ENCODE measurements at regions not wholly inside any gene's neighbourhood (a gene's known extent, or its start where the extent isn't known, plus 50 kb on each side); places are given as distances from the start of the nearest gene placed in this dataset.

- Mint-ChIP-seq H3K9me3 (ENCODE audit: unreplicated experiment) (no peaks in the 10 kb centered on the region), H3K27me3 (ENCODE audit: unreplicated experiment) (no peaks in the 10 kb centered on the region), H3K36me3 (ENCODE audit: unreplicated experiment) (no peaks in the 10 kb centered on the region), H3K4me1 (ENCODE audit: unreplicated experiment) (peaks cover 2% of the 10 kb centered on the region), H3K4me3 (ENCODE audit: unreplicated experiment) (no peak overlapping the region), H3K27ac (ENCODE audit: unreplicated experiment) (no peak overlapping the region)
- DNase-seq (ENCODE audit: extremely low spot score, unreplicated experiment), result no peak
- no peak for TF ChIP-seq CTCF (IDR thresholded peaks at IDR 0.05)
These were observed 252.1 kb upstream of the ADAMTS9 start for GRCh38 chr3:64939747-64940450.

GRCh38 chr3:64939309-64939708, 251.5 kb upstream of the ADAMTS9 start:
- no peaks in the 10 kb centered on the region for H3K27me3 Mint-ChIP-seq (ENCODE audit: unreplicated experiment)
- no peak for DNase-seq (ENCODE audit: extremely low spot score, unreplicated experiment)
- H3K4me1 Mint-ChIP-seq (ENCODE audit: unreplicated experiment), result no peaks in the 10 kb centered on the region
- H3K27ac Mint-ChIP-seq (ENCODE audit: unreplicated experiment), result no peak overlapping the region
- no peaks in the 10 kb centered on the region for H3K9me3 Mint-ChIP-seq (ENCODE audit: unreplicated experiment)
- H3K4me3 Mint-ChIP-seq (ENCODE audit: unreplicated experiment), result no peak overlapping the region
- H3K36me3 Mint-ChIP-seq (ENCODE audit: unreplicated experiment), result no peaks in the 10 kb centered on the region
- no peak for TF ChIP-seq CTCF (IDR thresholded peaks at IDR 0.05)

- Mint-ChIP-seq H3K27ac (ENCODE audit: unreplicated experiment) (no peak overlapping the region), H3K9me3 (ENCODE audit: unreplicated experiment) (peaks cover 10% of the 10 kb centered on the region), H3K27me3 (ENCODE audit: unreplicated experiment) (no peaks in the 10 kb centered on the region), H3K4me3 (ENCODE audit: unreplicated experiment) (no peak overlapping the region), H3K36me3 (ENCODE audit: unreplicated experiment) (no peaks in the 10 kb centered on the region), H3K4me1 (ENCODE audit: unreplicated experiment) (no peaks in the 10 kb centered on the region)
- DNase-seq (ENCODE audit: extremely low spot score, unreplicated experiment), result no peak
- no peak for TF ChIP-seq CTCF (IDR thresholded peaks at IDR 0.05)
These were observed 248.8 kb upstream of the ADAMTS9 start for GRCh38 chr3:64936556-64936955.

GRCh38 chr3:64935971-64936370, 248.2 kb upstream of the ADAMTS9 start:
- no peaks in the 10 kb centered on the region for H3K27me3 Mint-ChIP-seq (ENCODE audit: unreplicated experiment)
- no peak overlapping the region for H3K4me3 Mint-ChIP-seq (ENCODE audit: unreplicated experiment)
- H3K36me3 Mint-ChIP-seq (ENCODE audit: unreplicated experiment), result no peaks in the 10 kb centered on the region
- no peak overlapping the region for H3K27ac Mint-ChIP-seq (ENCODE audit: unreplicated experiment)
- H3K4me1 Mint-ChIP-seq (ENCODE audit: unreplicated experiment), result no peaks in the 10 kb centered on the region
- TF ChIP-seq CTCF (IDR thresholded peaks at IDR 0.05), result no peak
- peaks cover 10% of the 10 kb centered on the region for H3K9me3 Mint-ChIP-seq (ENCODE audit: unreplicated experiment)
- DNase-seq (ENCODE audit: extremely low spot score, unreplicated experiment), result no peak

GRCh38 chr3:64932666-64933342, 245.0 kb upstream of the ADAMTS9 start:
- TF ChIP-seq CTCF (IDR thresholded peaks at IDR 0.05), result no peak
- Mint-ChIP-seq H3K27me3 (ENCODE audit: unreplicated experiment) (no peaks in the 10 kb centered on the region), H3K4me3 (ENCODE audit: unreplicated experiment) (no peak overlapping the region), H3K9me3 (ENCODE audit: unreplicated experiment) (peaks cover 10% of the 10 kb centered on the region), H3K27ac (ENCODE audit: unreplicated experiment) (no peak overlapping the region), H3K36me3 (ENCODE audit: unreplicated experiment) (no peaks in the 10 kb centered on the region), H3K4me1 (ENCODE audit: unreplicated experiment) (no peaks in the 10 kb centered on the region)
- no peak for DNase-seq (ENCODE audit: extremely low spot score, unreplicated experiment)

Measured in osteocyte (in vitro differentiated cells).